ENCODE measurements at regions not wholly inside any gene's neighbourhood (a gene's known extent, or its start where the extent isn't known, plus 50 kb on each side); places are given as distances from the start of the nearest gene placed in this dataset.

DNA sequence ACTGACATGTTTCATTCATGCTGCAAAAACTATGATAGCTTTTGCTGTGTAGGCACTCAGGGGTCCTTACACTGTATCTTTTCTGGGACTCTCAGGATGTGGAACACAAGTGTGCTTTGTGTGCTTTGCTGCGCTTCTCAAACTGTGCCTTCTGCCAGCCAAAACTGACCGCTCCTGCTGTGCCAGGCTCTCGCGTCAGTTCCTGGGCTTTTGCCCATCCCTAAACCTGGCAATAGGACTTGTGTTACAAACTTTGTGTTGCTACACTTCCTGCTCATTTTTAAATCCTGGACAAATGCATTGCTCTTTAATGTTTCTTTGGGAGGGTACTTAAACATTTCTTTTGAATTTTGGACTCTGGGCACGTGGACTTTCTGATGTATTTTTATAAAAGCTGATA is 60.3 kb downstream of the DIPK2A start:
- TF ChIP-seq, protein P1, sequence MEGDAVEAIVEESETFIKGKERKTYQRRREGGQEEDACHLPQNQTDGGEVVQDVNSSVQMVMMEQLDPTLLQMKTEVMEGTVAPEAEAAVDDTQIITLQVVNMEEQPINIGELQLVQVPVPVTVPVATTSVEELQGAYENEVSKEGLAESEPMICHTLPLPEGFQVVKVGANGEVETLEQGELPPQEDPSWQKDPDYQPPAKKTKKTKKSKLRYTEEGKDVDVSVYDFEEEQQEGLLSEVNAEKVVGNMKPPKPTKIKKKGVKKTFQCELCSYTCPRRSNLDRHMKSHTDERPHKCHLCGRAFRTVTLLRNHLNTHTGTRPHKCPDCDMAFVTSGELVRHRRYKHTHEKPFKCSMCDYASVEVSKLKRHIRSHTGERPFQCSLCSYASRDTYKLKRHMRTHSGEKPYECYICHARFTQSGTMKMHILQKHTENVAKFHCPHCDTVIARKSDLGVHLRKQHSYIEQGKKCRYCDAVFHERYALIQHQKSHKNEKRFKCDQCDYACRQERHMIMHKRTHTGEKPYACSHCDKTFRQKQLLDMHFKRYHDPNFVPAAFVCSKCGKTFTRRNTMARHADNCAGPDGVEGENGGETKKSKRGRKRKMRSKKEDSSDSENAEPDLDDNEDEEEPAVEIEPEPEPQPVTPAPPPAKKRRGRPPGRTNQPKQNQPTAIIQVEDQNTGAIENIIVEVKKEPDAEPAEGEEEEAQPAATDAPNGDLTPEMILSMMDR (IDR thresholded peaks at IDR 0.05) = no peak
- TF ChIP-seq EP300 (IDR thresholded peaks at IDR 0.05) (no peak), POLR2A (IDR thresholded peaks at IDR 0.05) (no peak)

Measured in tibial nerve (tissue), 4 donors.